GM18519 (cell line): ENCODE measurements at regions not wholly inside any gene's neighbourhood (a gene's known extent, or its start where the extent isn't known, plus 50 kb on each side); places are given as distances from the start of the nearest gene placed in this dataset.

Experiments used
- ATAC-seq: cut with Tn5 transposase; IDR thresholded peaks from one replicate; pipeline ENCODE4 v1.9.1; 2021; ENCODE audit warnings: mild to moderate bottlenecking, moderate library complexity; ENCODE audit not compliant: unreplicated experiment, low FRiP score

DNA sequence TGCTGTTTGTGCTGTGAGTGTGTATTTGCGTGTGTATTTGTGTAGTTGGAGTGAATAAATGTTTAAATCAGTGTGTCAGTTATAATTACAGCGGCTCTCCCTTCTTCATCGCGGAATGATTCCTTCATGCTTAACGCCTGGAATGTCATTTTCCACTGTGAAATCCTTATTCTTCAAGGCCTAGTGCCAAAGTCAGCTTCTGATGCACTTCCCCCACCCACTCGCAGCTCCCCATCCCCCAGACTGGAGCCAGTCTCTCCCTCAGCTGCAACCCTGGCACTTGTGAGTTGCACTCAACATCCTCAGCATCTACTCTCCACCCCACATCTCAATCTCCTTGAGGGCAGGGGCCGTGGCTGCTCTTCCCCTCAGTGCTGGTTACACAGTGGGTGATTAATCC is 583.0 kb downstream of the BCOR start:
- ATAC-seq = no peak

DNA sequence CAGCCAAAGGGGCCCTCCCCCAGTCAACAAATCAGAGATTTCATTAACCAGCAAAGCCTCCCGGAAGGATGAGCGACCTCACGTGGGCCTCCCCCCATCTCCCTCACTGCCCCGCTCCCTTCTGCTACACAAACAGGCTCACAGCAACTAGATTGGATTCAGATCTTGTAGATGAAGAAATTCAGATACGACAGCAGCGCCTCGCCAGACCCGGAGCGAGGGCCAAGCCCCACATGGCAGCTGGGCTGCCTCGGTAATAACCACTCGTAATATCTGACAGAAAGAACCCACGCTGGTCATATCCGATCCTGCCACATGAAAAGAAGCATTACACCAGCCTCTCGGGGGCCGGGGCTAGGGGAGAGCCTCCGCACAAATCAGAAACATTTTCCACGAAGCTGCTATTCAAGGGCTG is 581.3 kb downstream of the BCOR start:
- ATAC-seq = no peak

DNA sequence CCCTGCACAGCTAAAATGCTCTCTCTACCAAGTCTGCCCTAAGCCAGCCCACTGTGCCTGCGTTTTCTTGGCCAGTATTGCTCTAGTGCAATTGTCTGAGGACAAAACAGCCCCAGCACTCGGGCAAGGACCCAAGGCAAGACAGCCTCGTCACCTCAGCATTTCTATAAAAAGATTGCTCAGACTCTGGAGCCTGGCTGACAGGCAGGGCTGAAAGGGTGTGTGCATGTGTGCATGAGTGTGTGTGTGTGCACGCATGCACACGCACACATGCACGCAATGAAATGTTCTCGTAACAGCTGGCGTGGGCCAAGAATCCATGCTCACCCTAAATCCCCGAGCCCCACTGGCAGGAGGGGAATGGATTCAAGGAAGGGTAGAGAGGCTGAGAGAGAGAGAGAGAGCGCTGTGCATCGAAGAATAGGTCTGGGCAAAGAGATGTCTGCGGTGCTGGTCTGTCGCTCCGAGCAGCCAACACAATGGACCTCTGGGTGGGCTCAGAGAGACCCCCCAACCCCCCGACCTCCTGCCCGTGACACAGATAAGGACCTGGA is 579.2 kb downstream of the BCOR start:
- no peak for ATAC-seq

DNA sequence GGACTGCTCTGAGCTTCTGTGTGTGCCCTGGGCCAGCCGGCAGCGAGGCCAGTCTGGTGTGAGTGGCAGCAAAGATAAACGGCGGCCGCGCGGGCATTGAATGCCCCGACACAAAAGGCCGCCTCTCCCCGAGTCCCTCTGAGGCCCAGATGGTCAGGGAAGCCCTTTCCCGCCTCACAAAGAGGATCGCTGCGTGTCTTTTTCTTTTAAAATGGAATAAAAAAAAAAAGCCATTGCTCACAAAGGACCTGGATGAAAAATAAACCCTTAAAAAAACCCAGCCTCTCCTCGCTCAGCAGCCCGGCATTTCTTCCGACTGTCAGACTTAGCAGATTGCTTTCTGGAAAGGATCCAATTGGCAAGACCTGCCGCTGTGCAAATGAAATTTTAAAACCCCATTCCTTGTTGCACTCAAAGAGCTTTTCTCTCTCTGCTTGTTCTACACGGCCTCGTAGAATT is 578.7 kb downstream of the BCOR start:
- ATAC-seq = no peak

DNA sequence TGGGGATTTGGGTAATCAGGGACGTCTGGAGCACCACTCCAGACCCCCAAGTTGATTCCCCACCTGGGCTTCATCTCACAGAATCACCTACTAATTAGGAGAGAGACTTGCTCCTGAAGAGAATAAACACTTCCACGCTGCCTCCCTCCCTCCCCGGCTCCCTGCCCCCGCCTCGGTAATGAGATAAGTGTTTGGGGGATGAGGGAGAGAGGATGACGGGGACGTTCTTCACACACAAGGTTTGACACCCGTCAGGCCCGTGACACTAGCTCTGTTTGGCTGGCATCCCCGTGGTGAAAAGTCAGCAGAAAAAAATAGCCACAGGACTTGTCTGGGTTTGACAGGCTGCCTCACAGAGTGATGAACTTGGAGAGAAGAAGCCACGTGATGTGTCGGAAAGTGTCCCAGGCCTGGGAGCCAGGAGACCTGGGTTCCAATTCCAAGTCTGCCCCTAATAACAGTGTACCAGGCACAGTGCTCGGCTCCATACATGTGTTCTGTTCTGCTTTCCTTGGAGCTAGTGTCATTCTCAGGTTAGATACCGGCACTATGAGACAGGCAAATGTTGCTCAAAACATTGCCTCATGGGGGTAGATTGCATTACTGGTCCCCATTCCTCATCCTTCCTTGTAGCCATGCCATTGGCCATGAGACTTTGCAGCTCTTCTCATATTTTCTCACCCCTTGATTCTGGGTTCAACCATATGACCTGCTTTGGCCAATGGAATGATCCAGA is 578.0 kb downstream of the BCOR start:
- ATAC-seq = no peak

DNA sequence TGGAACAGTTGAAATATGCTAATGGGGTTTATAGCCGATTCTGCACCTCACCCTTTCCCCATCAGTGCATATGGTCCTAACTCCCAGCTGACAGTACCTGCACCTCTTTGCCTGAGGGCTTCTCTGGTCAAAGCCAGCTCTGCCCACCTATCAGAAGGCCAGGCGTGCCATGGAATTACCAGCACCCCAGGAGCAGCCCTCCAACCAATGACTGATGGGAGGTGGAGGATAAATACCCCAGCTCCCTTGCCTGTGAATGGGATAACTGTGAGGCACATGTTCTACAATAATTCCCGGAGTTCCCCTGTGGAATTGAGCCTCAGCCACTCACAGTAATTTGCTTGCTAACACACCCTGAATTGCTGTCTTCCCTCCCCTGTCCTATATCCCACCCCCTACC is 572.0 kb downstream of the BCOR start:
- ATAC-seq = no peak

DNA sequence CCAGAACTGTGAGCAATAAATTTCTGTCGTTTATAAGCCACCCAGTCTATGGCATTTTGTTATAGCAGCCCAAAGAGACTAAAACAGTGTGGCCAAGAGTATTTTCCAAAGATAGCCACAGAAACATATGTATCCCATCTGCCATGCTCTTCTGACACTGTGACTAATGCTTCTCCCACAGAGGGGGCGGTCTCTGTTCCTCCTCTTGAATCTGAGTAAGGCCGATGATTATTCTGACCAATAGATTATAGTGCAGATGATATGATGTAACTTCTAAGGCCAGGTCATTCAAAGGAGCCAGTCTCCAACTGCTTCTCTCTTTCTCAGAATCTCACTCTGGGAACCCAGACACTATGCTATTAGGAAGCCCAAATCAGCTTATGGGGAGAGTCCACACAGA is 570.7 kb downstream of the BCOR start:
- no peak for ATAC-seq

DNA sequence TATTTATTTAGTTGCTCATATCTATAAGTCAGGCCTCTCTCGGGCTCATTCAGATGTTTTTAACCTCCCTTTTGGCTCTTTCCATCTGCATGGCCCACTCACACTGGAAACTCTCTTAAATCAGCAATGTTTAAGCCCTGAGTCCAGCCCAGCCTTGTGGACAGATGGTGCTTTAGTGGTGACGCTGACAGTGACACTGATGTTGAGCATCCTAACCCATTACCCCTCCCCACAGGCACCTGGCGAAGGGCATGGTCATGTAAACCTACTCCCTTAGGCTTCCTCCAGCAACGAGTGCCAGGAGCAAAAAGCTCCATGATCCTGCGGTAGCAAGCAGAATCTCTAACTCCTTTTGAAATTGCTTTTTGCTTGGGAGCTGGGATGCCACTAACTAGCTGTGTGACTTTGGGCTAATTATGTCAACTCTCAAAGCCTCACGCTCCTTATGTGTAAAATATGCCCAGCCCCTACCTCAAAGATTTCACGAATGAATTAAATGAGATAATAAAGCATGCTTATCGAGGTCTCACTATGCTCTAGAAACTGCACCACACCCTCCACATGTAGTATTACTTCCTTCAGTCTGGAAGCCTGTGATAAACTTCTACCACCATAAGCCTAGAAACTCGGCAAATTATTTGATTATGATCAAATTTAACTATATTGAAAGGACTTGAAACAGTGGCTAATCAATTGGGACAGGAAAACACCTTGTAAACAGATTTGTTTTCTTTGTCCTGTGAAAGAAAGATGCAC is 569.4 kb downstream of the BCOR start:
- no peak for ATAC-seq

DNA sequence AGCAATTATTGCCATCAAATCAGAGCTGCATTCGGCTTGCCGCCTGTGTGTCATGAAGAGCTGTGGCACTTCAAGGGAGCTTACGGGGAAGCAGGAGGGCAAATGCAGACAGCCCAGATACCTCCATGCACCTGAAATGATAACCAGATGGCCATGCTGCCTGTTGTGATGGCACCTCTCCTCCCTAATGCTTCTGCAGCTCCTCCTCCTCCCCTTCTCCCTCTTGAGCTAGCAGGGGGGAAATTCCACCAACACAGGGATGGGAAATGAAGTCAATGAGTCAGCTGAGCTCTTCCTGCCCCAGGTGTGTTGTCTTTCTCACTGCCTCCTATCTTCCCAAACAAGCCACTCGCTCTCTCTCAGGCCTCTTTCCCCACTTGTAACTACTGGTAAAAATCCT is 565.0 kb downstream of the BCOR start:
- no peak for ATAC-seq

DNA sequence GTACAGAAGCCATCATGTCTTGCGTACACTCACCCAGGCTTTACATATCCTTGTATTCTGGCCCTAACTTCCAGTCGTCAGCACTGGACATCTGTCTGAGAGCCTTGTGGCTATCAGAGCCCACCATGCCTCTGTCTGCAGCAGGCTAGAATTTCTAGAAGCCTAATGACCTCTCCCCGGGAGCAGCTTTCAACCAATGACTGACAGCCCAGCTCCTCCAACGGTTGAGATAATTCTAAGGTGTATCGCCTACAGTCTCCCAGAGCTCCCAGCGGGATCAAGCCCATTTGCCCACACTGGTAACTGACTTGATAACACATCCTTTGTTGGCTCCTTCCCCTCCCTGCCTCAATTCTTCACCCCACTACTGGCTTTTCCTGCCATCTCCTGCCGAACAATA is 562.8 kb downstream of the BCOR start:
- no peak for ATAC-seq

DNA sequence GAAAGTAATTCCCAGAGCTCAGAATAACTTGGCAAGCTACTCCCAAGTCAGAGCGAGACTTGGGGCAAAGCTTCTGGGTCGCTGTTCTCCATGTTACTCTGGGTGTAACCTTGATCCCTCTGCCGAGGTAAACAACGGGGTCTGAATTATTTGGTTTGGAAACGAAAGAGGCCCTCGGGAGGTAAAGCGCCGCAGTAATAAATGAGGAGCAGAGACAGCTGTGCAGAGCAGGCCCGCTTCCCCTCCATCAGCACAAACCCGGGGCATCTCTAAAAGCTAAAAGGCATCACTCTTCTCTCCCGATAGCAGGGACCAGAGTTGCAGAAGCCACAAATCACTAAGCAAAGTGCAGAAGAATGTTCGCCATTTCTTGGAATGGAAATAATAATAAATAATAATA is 561.5 kb downstream of the BCOR start:
- no peak for ATAC-seq

DNA sequence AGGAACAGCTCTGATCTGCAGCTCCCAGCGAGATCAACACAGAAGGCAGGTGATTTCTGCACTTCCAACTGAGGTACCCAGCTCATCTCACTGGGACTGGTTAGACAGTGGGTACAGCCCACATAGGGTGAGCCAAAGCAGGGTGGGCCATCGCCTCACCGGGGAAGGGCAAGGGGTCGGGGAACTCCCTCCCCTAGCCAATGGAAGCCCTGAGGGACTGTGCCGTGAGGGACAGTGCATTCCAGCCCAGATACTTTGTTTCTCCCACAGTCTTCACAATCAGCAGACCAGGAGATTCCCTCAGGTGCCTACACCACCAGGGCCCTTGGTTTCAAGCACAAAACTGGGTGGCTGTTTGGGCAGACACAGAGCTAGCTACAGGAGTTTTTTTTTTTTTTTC is 555.9 kb downstream of the BCOR start:
- no peak for ATAC-seq

DNA sequence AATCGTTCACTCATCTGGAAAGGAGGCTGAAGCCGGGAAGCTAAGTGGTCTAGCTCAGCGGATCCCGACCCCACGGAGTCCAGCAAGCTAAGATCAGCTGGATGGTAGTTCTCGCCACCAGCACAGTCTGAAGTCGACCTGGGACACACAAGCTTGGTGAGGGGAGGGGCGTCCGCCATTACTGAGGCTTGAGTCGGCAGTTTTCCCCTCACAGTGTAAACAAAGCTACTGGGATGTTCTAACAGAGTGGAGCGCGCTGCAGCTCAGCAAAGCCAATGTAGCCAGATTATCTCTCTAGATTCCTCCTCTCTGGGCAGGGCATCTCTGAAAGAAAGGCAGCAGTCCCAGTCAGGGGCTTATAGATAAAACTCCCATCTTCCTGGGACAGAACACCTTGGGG is 555.4 kb downstream of the BCOR start:
- ATAC-seq = no peak

DNA sequence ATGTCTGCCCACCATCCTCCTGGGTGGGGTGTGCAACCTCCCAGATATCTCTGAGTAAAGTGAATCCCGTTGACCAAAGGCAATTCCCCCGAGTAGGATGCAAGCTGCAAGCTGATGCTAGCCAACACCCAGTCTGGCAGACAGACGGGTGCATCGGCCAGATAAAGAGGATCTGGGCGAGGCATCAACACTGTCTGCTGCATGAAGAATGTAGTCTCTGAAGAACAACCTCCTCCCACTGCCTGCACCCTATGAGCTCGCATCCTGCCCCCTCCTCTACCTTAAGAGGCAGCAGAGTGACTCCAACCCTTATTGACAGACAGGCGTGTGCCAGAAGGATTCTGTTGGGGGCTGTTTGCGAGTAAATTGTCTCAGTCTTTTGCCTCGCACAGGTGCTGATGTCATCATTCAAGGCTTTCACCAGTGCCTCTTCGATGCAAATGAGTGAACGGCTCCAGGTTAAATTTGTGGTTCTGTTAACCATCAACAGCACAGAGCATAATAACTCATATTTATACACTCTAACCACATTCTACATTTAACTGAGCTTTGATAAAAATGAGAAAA is 546.9 kb downstream of the BCOR start:
- no peak for ATAC-seq

DNA sequence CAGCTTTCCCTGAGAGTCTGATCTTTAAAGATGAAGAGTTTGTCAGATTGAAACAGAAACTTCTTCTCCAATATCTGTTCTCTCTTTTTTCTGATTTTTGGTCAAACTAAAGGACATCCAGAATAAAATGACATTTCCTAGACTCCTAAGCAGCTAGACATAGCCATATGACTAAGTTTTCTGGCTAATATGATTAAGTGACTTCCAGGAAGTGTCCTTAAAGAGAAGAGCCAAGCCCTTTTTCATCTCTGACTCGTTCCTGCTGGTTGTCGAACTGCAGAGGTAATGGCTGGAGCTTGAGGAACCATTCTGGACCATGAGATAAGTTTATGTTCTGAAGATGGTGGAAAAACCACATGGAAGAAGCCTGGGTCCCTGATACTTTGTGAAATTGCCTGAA is 546.0 kb downstream of the BCOR start:
- ATAC-seq = no peak

DNA sequence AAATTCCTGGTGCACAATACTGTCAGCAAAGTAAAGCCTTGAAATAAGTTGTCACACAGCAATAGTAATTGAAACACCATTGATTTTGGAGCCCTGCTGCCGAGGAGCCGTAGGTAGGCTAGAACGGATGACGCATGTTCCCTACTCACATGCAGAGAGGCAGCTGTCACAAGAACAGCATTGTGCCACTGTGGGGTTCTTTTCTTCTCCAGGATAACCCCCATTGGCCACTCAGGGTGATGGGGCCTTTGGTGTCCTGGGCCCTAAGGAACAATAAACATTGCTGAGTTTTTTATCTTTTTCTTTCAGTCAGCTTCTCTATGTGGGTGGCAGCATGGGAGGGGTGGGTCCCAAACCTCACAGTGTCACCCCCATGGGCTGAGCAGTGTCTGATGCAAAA is 542.3 kb downstream of the BCOR start:
- ATAC-seq = no peak

DNA sequence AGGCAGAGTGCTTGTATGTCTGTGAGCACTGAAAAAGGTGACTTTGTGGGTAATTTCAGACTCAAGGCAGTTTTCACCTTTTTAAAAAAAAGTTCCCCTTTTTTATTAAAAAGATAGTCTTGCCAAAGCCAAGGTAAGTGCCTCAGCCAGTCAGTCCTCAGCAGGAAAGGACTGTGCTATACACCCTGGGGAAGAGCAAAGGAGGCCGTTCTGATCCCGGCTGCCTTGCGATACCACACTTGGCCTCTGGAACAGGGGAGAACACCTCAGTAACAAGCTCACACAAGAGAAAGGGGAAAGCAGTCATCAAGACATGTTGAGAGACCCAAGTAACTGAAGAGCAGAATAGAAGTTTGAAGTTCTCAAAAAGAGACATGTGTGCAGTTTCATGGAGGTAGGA is 541.7 kb downstream of the BCOR start:
- ATAC-seq = no peak

DNA sequence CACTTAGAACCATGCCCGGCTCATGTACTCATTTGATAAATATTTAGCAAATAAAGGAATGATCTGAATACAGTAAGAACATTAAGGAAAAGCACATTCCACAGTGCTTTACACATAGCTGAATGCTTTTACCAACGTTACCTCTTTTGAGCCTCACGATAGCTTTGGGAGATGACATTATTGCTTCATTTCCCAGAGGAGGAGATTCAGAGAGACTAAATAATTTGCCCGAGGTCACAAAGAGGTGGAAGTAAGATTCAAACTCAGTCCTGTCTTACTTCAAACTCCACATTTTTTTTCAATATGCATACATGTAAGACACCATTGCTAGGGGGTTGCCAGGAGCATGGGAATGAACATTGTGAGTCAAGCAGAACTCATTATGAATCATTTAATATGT is 538.5 kb downstream of the BCOR start:
- no peak for ATAC-seq

DNA sequence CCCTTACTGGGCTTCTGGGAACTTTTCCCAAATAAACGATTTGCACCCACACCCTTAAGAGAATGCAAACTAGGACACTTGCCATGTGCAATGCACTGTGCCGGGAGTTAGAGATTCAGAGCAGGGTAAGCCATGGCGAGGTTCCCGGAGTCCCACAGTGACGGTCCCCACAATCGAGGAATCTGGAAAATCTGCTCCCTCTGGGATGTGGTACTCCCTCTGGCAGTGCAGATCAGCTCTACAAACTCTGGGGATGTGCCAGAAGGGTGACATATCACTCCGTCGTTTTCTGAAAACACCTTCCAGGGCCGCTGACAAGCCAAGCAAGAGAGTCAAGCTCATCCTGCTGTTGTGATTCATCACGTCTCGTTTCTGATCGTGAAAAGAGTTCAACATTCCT is 537.5 kb downstream of the BCOR start:
- no peak for ATAC-seq

DNA sequence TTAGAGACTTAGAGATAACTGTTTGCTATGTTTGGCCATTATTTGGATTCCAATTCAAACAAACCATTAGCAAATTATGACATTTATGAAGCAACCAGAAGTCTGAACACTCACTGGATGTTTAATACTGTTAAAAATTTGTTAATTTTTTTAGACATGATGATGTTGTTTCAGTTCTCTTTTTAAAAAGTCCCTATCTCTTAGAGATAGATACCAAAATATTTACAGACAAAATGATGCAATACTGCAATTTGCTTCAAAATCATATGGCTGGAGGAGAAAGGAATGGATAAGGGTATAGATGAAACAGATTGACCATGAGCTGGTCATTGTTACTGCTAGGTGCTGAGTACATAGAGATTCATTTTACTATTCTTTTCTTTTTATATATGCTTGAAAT is 534.6 kb downstream of the BCOR start:
- no peak for ATAC-seq

DNA sequence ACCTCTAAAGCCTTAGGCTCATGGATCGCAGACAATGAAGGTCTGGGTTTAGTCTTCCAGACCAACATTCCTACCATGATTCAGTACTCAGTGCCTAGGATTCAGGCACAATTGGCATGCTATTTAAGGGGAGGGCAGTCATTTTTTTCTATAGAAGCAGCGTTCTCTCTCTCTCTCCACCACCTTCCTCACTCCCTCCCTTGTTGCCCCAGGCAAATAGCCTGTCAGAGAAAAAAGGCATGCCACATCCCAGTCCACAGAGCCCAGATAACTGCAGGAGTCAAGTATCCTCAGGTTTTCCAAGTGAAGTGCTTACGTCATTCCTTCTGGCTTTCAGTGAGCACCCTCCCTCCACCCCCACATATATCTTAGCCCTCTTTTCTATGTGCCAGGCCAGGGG is 533.0 kb downstream of the BCOR start:
- ATAC-seq = no peak

DNA sequence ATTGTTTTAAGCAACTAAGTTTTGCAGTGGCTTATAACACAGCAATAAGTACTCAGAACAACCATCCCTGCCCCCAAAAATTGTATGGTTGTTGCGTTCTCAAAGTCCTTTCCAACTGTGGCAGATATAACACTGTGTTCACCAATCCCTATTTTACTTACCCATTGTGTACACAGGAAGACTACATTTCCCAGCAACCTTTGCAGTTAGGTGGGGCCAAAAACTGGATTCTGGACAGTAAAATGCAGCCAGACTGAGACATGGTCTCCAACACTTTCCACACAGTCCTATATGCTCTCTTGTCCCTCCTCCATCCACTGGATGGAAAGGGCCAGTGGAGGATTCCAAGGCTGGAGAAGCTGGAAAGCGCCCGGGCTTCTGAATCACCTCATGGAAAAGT is 523.6 kb downstream of the BCOR start:
- ATAC-seq = no peak
